Testis (tissue), 2 donors: ENCODE measurements at regions not wholly inside any gene's neighbourhood (a gene's known extent, or its start where the extent isn't known, plus 50 kb on each side); places are given as distances from the start of the nearest gene placed in this dataset.

Source experiments
- POLR2A ChIP-seq: fragments of 450-650 bp; IDR thresholded peaks from one replicate; pipeline ENCODE4 v1.6.1; 2017; ENCODE audit warnings: antibody characterized with exemption, mild to moderate bottlenecking, moderate library complexity
- TF ChIP-seq, protein P1 (sequence below), 3 experiments: fragments of 450-650 bp in 2 of 3; fragments of 200-600 bp in 1 of 3; sonication (generic) in 1 of 3; IDR thresholded peaks; one replicate each; pipeline ENCODE4 v1.5.1; 2016 to 2019; ENCODE audit warnings: antibody characterized with exemption in 3 of 3, mild to moderate bottlenecking in 2 of 3, moderate library complexity in 1 of 3

DNA sequence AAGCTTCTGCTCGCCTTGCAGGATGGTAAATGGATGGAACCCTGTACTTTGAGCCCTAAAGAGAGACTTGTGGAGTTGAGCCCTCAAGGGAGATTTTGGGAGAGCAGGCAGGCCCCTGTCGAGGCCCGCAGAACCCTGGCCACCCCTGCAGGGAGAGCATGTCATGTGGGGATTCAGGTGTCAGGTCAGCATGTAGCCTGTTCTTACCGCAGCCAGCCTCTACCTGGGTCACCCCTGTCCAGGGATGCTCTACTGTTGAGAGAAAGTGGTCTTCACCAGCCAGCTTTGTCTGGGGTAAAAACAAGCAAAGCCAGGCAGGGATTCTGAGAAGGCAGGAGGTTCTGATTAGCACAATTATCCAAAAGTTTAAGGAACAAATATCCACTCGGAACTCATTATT is 55.6 kb upstream of the PROKR2 start:
- TF ChIP-seq, protein P1, sequence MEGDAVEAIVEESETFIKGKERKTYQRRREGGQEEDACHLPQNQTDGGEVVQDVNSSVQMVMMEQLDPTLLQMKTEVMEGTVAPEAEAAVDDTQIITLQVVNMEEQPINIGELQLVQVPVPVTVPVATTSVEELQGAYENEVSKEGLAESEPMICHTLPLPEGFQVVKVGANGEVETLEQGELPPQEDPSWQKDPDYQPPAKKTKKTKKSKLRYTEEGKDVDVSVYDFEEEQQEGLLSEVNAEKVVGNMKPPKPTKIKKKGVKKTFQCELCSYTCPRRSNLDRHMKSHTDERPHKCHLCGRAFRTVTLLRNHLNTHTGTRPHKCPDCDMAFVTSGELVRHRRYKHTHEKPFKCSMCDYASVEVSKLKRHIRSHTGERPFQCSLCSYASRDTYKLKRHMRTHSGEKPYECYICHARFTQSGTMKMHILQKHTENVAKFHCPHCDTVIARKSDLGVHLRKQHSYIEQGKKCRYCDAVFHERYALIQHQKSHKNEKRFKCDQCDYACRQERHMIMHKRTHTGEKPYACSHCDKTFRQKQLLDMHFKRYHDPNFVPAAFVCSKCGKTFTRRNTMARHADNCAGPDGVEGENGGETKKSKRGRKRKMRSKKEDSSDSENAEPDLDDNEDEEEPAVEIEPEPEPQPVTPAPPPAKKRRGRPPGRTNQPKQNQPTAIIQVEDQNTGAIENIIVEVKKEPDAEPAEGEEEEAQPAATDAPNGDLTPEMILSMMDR (IDR thresholded peaks at IDR 0.05), result no peak
- no peak for TF ChIP-seq POLR2A
